Lower leg skin (tissue), 3 donors: ENCODE measurements at regions not wholly inside any gene's neighbourhood (a gene's known extent, or its start where the extent isn't known, plus 50 kb on each side); places are given as distances from the start of the nearest gene placed in this dataset.

Experiments used
- POLR2A ChIP-seq, 2 donors: fragments of 450-650 bp; IDR thresholded peaks; one replicate each; pipeline ENCODE4 v1.6.1; 2016 to 2017; ENCODE audit warnings: antibody characterized with exemption in 2 of 2, mild to moderate bottlenecking in 1 of 2, moderate library complexity in 1 of 2
- TF ChIP-seq, protein P1 (sequence below), 3 donors: fragments of 450-650 bp; IDR thresholded peaks; one replicate each; pipeline ENCODE4 v1.5.1; 2016; ENCODE audit warnings: antibody characterized with exemption in 3 of 3, mild to moderate bottlenecking in 3 of 3, moderate library complexity in 2 of 3

DNA sequence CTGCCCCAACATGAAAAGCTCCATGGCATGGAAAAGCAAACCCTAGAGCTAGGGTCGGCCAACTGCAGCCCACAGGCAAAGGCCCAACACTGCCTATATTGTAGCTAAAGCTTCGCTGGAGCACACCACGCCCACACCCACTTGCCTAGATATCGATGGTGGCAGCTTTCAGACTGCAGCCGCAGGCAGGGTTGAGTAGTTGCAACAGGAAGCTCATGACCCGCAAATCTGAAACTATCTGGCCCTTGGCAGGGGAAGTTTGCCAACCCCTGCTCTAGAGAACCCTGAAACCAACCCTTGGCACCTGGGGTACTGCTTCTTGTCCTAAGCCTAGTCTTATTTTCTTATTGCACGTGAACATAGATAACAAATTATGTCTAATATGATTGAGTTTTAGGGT is 250.0 kb downstream of the SOX11 start:
- TF ChIP-seq, protein P1, sequence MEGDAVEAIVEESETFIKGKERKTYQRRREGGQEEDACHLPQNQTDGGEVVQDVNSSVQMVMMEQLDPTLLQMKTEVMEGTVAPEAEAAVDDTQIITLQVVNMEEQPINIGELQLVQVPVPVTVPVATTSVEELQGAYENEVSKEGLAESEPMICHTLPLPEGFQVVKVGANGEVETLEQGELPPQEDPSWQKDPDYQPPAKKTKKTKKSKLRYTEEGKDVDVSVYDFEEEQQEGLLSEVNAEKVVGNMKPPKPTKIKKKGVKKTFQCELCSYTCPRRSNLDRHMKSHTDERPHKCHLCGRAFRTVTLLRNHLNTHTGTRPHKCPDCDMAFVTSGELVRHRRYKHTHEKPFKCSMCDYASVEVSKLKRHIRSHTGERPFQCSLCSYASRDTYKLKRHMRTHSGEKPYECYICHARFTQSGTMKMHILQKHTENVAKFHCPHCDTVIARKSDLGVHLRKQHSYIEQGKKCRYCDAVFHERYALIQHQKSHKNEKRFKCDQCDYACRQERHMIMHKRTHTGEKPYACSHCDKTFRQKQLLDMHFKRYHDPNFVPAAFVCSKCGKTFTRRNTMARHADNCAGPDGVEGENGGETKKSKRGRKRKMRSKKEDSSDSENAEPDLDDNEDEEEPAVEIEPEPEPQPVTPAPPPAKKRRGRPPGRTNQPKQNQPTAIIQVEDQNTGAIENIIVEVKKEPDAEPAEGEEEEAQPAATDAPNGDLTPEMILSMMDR (IDR thresholded peaks at IDR 0.05): no peak
- TF ChIP-seq POLR2A (IDR thresholded peaks at IDR 0.05): no peak
